KOPT-K1 (cell line): ENCODE measurements at regions not wholly inside any gene's neighbourhood (a gene's known extent, or its start where the extent isn't known, plus 50 kb on each side); places are given as distances from the start of the nearest gene placed in this dataset.

ENCODE experiments used
- H3K27ac ChIP-seq: fragments of 200-600 bp; sonication (generic); 2 replicates; pipeline ENCODE4 v1.5.1; 2016; ENCODE audit warnings: antibody characterized with exemption, mild to moderate bottlenecking, low read depth, low read length; ENCODE audit not compliant: poor library complexity, severe bottlenecking
- H3K36me3 ChIP-seq: fragments of 200-600 bp; sonication (generic); 2 replicates; pipeline ENCODE4 v1.5.1; 2017; ENCODE audit warnings: antibody characterized with exemption, mild to moderate bottlenecking, low read length, moderate library complexity; ENCODE audit not compliant: insufficient read depth
- H3K9me3 ChIP-seq: fragments of 200-600 bp; sonication (generic); 2 replicates; pipeline ENCODE4 v1.5.1; 2017; ENCODE audit warnings: antibody characterized with exemption, low read length, mild to moderate bottlenecking; ENCODE audit not compliant: insufficient read depth, poor library complexity, severe bottlenecking

DNA sequence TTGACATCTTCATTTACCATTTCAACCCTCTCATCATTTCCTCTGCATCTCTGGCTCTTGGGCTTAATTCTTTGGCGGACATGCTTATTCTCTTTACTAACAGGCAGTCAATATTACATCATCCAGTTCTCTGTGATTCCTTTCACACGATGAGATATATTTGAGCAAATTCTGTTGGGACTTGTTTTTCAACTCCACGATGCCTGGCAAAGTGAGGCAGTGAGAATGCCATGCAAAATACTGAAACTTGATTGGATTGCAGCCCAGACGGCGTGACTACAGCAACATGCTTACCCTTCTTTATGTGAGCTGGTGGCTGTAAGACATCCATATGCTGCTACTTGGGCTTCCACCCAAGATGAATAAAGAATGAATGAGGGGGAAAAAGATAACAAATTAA, 101.7 kb upstream of the SPACA1 start:
- Histone ChIP-seq H3K36me3 (no peaks in the 10 kb centered on the region), H3K9me3 (no peaks in the 10 kb centered on the region), H3K27ac (no peak overlapping the region)

DNA sequence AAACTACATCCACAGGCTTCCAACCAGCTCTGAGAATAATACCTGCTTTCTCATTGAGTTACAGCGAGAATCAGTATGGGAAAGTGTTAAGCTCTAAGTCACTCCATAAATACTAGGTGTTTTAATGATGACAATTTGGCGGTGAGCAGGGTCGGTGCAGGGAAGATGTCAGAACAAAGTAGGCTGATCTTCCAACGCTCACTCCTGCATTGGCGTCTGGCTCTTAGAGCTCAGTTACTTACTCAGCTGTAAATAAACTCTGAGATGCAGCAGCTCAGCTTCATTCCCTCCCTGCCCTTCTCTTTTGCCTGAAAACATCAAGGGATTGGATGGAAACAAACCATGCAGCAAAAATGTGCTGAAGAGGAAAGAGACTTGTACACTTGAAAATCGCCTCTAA, 102.5 kb upstream of the SPACA1 start:
- no peak overlapping the region for H3K27ac ChIP-seq
- no peaks in the 10 kb centered on the region for H3K9me3 ChIP-seq
- no peaks in the 10 kb centered on the region for H3K36me3 ChIP-seq

DNA sequence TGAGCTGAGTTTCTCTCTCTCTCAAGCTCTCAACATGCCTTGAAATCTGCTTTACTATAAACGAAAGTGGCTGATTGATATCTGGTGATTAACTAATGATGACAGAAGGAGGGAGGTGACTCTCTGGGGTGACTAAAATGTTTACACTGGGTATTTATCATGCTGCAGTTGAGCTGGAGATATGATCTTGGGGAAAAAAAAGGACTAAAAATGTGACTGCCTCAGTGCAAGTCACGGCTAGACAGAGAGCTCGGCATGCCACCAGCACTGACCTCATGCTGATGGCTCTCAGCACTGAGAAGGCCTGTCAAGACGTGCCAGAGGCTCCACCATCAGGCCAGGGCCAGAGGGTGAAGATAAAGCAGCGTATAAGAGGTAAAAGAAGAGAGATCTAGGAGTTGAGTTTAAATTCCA, 103.1 kb upstream of the SPACA1 start:
- no peak overlapping the region for H3K27ac ChIP-seq
- H3K9me3 ChIP-seq = no peaks in the 10 kb centered on the region
- H3K36me3 ChIP-seq = no peaks in the 10 kb centered on the region

DNA sequence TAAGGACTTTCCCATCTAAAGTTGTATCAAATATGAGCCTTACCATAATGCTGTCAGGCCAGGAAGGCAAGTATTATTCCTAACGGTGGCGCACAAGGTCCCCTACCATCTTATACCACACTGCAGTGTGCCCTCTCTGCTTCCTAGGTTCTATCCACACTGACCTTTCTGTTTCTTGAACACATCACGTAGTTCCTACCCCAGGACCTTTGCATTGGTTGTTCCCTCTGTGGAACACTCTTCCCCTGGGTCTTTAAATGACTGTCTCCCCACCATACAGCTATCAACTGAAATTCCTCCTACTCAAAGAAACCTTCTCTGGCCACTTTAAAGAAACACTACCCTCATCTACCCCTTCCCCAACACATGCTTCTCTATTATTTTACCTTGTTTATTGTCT, 104.5 kb upstream of the SPACA1 start:
- Histone ChIP-seq H3K27ac (no peak overlapping the region), H3K9me3 (no peaks in the 10 kb centered on the region), H3K36me3 (no peaks in the 10 kb centered on the region)

DNA sequence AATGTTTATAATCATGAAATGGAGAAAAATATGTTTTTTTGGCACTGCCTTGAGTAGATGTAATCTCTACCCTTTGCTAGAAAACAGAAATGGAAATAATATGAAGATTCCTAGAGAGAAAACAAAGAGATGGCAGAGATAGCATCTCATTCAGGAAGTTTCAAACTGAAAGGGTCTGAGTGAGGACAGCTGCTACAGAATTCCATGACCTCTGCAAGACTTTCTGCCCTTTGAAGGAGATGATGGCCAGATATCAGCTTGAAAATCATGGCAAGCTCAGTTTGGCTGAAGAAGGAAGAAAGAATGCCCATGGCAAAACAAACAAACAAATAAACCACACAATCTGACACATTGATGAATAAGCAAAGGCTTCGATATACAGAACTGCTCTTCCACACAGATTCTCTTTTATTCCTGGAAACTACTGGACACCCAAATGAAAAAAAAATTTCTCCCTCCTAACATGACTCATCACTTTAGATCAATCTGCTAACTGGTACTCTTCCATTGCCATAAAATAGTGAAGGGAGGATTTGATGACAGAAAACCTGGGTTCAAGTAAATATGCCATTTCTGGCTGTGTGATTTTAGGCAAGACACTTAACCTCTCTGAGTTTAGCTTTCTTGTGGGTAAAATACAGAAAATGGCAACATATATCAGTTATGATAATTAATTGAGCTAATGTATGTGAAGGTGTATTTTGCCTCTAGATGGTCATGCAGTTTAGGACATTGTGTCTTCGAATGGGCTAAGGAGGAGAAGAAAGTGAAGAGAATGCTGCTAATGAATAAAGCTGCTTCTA, 105.9 kb upstream of the SPACA1 start:
- no peaks in the 10 kb centered on the region for H3K36me3 ChIP-seq
- no peaks in the 10 kb centered on the region for H3K9me3 ChIP-seq
- no peak overlapping the region for H3K27ac ChIP-seq

DNA sequence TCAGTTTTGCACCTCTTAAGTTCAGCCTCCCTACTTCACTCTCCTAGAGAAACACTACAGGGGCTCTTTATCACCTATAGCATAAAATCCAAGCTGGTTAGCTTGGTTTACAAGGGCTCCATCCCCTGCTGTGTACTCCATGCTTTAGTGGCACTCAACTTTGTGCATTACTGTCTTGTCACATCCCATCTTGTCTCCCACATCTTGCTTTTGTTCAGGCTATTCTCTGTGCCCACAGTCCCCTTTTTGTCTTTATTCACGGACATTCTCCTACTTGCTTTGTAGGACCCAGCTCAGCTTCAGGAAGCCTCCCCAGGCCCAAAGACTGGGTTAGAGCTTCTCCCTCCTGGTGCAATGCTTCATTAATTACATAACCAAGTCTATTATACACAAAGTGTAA, 107.9 kb upstream of the SPACA1 start:
- Histone ChIP-seq H3K9me3 (no peaks in the 10 kb centered on the region), H3K36me3 (no peaks in the 10 kb centered on the region), H3K27ac (no peak overlapping the region)

DNA sequence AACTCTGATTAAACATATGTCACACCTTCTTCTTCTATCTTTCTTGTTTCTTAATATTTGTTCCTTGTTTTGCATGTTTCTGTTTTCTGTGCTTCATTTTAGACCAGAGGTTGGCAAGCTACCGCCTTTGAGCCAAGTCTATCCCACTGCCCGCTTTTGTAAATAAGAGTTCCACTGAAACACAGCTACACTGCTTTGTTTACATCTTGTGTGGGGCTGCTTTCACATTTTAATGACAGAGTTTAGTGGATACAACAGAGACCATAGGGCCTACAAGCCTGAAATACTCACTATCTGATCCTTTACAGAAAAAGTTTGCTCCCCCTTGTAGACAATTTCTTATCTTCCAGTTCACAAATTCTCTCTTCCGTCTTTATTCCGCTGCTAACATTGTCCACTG, 109.4 kb upstream of the SPACA1 start:
- Histone ChIP-seq H3K36me3 (no peaks in the 10 kb centered on the region), H3K9me3 (no peaks in the 10 kb centered on the region), H3K27ac (no peak overlapping the region)

DNA sequence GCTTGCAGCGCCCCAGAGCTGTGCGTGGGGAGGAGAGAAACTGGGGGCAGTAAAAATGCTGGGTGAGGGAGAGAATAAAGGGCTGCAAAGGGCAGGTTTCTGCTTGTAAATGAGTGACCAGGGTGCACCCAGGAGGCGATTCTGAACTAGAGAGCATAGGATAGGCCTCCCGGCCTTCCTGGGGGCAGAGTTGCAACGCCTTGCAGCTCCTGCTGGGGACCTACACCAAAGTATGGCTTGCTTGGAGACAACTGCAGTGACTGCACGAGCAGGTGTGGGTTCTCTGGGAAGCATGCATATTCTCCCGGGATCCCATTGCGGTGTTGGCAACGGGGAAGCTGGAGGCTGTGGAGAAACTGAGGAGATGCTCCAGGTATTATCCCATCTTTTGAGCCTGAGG, 111.6 kb upstream of the SPACA1 start:
- Histone ChIP-seq H3K36me3 (no peaks in the 10 kb centered on the region), H3K9me3 (no peaks in the 10 kb centered on the region), H3K27ac (no peak overlapping the region)

DNA sequence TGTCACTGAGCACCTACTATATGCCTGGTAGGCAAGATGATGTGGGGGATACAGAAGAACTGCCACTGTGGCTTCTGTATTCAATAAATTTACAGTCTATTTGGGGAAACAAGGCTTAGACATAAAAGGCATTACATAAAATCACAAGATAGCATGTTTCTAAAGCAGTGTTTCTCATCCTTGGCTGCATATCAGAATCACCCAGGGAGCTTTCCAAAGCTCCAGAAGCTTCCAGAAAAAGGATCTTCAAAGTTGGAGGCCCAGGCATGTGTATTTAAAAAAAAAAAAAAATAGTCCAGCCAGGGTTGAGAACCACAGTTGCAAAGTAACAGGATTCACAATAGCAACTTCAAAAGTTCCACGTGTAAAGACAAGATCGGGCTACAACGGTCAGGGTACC, 112.4 kb upstream of the SPACA1 start:
- Histone ChIP-seq H3K36me3 (no peaks in the 10 kb centered on the region), H3K27ac (no peak overlapping the region), H3K9me3 (no peaks in the 10 kb centered on the region)

DNA sequence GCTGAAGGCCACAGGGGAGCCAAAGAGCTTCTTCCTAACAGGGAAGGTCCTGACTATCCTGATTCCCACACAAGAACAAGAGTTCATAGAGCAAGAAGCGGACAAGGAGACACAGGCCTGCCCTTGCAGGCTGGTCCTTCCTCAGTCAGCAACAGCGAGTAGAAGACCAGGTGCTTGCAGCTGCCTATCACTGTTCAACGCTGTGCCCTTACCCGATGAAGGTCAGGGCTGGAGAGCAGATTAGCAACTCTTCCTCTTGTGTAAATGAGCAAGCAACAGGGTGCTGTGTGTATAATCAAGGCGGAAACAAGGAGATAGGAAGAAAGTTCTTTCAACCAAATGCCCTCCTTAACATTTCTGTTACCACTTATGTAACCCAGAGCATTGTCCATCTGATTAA, 115.3 kb upstream of the SPACA1 start:
- Histone ChIP-seq H3K9me3 (no peaks in the 10 kb centered on the region), H3K27ac (no peak overlapping the region), H3K36me3 (no peaks in the 10 kb centered on the region)

DNA sequence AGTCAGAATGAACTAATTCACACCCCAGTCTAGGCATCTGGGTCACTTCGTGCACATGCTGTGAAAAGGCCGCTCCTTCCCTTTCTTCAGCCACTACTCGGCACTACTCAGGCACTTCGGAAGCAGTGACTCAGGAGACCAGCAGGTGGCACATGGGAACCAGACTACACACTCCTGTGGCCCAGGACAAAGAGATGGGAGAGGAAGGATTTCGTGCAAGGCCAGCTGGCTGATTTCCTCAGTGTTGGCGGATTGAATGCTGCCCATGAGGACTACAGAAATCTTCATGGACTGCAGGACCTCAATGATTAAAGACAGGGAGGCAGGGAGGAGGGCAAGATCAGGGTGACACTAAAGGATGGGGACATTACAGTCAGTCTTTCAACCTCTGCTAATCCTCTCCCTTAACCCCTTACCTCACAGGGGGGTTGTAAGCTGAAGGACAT, 117.8 kb upstream of the SPACA1 start:
- Histone ChIP-seq H3K36me3 (no peaks in the 10 kb centered on the region), H3K9me3 (no peaks in the 10 kb centered on the region), H3K27ac (no peak overlapping the region)

DNA sequence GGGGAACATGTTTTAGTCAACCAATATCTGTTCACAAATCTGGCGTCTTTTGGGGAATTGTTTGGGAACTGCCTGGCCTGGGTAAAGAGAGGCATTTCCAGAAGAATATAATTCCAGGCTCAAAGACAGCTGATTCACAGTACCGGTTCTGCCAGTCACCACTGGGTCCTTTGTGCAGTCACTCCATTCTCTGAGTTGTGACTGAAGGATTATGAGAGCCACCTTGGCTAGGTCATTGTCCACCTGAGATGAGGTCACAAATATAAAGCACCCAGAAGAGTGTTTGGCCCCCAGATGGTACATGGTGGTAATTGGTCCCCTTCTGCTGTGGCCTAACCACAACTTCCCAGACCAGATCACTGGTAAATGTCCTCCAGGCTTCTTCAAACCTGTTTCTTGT, 121.0 kb upstream of the SPACA1 start:
- Histone ChIP-seq H3K27ac (no peak overlapping the region), H3K9me3 (no peaks in the 10 kb centered on the region), H3K36me3 (no peaks in the 10 kb centered on the region)

DNA sequence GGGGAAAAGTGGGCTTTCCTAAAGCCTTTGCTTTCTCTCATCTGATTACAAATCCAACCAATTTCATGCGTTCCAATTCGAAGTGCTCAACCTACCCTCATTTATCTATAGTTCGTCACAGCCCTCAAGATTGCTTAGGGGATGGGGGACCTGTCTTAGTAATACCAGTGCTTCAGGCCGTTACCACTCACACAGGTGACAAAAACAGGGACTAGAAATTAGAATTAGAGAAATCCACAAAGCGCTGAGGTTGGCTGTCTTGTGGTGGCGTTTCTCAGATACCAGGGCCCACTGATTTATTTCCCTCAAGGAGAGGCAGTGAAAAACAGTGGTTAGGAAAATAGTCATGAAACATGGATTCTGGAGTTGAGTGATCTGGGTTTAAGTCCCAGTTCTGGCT, 121.6 kb upstream of the SPACA1 start:
- no peaks in the 10 kb centered on the region for H3K36me3 ChIP-seq
- H3K27ac ChIP-seq = no peak overlapping the region
- H3K9me3 ChIP-seq = no peaks in the 10 kb centered on the region

DNA sequence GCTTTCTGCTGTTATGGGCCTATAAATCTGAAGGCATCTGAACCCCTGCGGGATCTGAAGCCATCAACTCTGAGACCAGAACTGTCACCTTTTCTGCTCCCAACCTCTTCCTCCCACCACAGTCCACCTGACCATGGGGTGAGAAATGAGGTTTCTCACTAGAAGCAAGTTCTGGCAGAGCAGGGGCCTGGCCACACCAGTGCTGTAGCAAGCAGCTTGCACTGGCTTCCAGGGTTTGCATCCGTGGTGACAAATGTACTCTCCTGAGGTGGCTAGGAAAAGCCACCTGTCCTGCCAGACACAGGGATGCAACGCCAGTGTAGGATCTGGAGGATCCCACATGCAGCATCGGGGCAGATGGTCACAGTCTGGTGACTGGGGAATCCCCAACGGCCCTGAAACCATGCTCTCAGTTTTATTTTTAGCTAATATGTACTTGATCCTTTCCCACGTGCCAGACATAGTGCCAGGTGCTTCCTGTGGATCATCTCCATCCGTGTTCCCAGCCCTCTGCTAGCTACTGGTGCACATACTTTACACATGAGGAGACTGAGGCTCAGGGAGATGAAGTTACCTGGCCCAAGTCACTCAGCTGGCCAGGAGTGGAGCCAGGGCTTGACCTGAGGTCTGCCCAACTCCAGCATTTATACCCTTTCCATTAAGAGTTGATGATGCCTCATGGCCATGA, 122.1 kb upstream of the SPACA1 start:
- Histone ChIP-seq H3K36me3 (no peaks in the 10 kb centered on the region), H3K9me3 (no peaks in the 10 kb centered on the region), H3K27ac (no peak overlapping the region)

DNA sequence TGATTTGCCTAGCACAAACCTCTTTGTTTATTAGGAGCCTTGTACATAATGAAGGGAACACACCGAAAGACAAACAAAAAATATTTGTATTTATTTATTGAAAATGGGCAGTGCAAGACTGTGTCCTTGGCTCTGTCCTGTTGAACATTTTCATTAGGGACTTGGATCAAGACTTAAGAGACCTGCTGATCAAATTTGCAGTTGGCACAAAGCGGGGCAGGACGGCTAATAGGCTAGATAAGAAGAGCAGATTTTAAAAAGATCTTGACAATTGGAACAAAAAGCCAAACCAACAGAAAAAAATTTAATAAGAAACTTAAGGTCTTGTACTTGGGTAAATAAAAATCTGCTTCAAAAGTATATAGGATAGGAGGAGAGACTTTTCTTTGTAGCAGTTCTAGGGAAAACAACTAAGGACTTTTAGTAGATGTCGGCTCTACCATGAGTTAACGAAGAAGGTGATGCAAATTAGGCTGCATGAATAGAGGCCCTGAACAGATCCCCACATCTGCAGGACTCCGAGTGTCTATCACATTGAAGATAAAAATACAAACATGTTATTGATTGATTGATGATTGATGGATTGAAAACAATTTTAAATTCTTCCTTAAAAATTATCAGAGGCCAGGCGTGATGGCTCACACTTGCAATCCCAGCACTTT, 124.1 kb upstream of the SPACA1 start:
- H3K9me3 ChIP-seq = no peaks in the 10 kb centered on the region
- no peak overlapping the region for H3K27ac ChIP-seq
- H3K36me3 ChIP-seq = no peaks in the 10 kb centered on the region
